H1 (cell line): ENCODE measurements at regions not wholly inside any gene's neighbourhood (a gene's known extent, or its start where the extent isn't known, plus 50 kb on each side); places are given as distances from the start of the nearest gene placed in this dataset.

Source experiments
- BACH1 ChIP-seq: IDR thresholded peaks from 2 replicates; pipeline ENCODE4 v1.6.1; 2012; ENCODE audit warnings: low read length, improper control_type of control experiment
- CTBP2 ChIP-seq: IDR thresholded peaks from 2 replicates; pipeline ENCODE4 v1.7.0; 2011; ENCODE audit warnings: borderline replicate concordance, mild to moderate bottlenecking, moderate library complexity, mixed read lengths, low read length; ENCODE audit not compliant: insufficient read depth, insufficient read length
- KDM4A ChIP-seq: IDR thresholded peaks from one replicate; pipeline ENCODE4 v1.7.1; 2012; ENCODE audit warnings: low read depth, mild to moderate bottlenecking, moderate library complexity, low read length, inconsistent platforms; ENCODE audit not compliant: severe bottlenecking
- SIN3A ChIP-seq, 2 experiments: IDR thresholded peaks in 1 of 2; conservative IDR thresholded peaks in 1 of 2; 2 replicates each; pipeline ENCODE4 v1.6.1; 2011 to 2012; ENCODE audit warnings: low read length in 2 of 2, improper control_type of control experiment in 1 of 2, low read depth in 1 of 2, mild to moderate bottlenecking in 1 of 2
- TF ChIP-seq, protein P1 (sequence below): IDR thresholded peaks from 2 replicates; pipeline ENCODE4 v1.6.1; 2011; ENCODE audit warnings: low read length, improper control_type of control experiment
- TF ChIP-seq, protein P2 (sequence below): IDR thresholded peaks from 2 replicates; pipeline ENCODE4 v1.6.1; 2012; ENCODE audit warnings: low read length, inconsistent platforms
- TF ChIP-seq, protein P3 (sequence below): IDR thresholded peaks from 2 replicates; pipeline ENCODE4 v1.6.1; 2011; ENCODE audit warnings: low read depth, mild to moderate bottlenecking, low read length; ENCODE audit not compliant: insufficient read depth

DNA sequence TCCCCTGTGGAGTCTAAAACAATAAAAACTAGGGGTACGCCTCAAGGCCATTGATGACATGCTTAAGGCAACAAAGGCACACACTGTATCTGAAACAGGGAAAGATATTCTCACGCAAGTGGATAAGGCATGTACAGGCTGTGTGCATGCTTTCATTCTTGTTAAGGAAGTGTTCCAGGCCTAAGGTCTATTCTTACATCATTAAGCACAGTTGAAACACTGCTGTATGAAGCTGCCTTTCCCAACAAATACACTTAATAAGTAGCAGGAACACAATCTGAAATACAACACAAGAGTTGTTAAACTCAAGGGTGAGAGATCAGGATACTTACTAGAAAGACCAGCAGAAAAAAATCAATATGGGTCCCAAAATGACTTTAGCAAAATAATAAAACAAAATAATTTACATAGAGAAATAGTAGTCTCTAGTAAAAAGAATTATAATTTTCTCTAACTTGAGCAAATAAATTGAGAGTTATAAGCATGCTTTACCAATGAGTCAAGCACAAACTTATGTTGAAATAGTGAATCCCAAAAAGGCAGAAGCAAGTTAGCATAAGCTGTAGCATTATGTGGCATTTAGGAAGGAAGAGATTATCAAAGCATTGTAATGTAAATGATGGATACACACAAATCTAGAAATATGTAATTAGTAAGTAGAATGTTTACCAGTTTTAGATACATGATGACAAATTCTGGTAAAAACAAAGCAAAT is 796.9 kb downstream of the SLITRK1 start (continued):
- TF ChIP-seq KDM4A: no peak
- TF ChIP-seq CTBP2: no peak
- TF ChIP-seq SIN3A (conservative IDR thresholded peaks at IDR 0.05 in 1 of 2, IDR thresholded peaks at IDR 0.05 in 1 of 2; ENCODE audit: low read depth in 1 of 2, low read length in 2 of 2): no peak
- TF ChIP-seq, protein P1, sequence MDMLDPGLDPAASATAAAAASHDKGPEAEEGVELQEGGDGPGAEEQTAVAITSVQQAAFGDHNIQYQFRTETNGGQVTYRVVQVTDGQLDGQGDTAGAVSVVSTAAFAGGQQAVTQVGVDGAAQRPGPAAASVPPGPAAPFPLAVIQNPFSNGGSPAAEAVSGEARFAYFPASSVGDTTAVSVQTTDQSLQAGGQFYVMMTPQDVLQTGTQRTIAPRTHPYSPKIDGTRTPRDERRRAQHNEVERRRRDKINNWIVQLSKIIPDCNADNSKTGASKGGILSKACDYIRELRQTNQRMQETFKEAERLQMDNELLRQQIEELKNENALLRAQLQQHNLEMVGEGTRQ: no peak
- TF ChIP-seq, protein P2, sequence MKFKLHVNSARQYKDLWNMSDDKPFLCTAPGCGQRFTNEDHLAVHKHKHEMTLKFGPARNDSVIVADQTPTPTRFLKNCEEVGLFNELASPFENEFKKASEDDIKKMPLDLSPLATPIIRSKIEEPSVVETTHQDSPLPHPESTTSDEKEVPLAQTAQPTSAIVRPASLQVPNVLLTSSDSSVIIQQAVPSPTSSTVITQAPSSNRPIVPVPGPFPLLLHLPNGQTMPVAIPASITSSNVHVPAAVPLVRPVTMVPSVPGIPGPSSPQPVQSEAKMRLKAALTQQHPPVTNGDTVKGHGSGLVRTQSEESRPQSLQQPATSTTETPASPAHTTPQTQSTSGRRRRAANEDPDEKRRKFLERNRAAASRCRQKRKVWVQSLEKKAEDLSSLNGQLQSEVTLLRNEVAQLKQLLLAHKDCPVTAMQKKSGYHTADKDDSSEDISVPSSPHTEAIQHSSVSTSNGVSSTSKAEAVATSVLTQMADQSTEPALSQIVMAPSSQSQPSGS: no peak
- TF ChIP-seq, protein P3, sequence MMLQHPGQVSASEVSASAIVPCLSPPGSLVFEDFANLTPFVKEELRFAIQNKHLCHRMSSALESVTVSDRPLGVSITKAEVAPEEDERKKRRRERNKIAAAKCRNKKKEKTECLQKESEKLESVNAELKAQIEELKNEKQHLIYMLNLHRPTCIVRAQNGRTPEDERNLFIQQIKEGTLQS: no peak
- no peak for TF ChIP-seq BACH1
- TF ChIP-seq, all 59 proteins: peak for 0
